Uterus (tissue), 2 donors: ENCODE measurements at regions not wholly inside any gene's neighbourhood (a gene's known extent, or its start where the extent isn't known, plus 50 kb on each side); places are given as distances from the start of the nearest gene placed in this dataset.

Source experiments
- POLR2A ChIP-seq, 2 donors: fragments of 450-650 bp; IDR thresholded peaks; one replicate each; pipeline ENCODE4 v1.6.1; 2016; ENCODE audit warnings: antibody characterized with exemption in 2 of 2, mild to moderate bottlenecking in 1 of 2, moderate library complexity in 1 of 2
- TF ChIP-seq, protein P1 (sequence below), 4 experiments: fragments of 200-600 bp in 2 of 4; fragments of 450-650 bp in 2 of 4; sonication (generic) in 2 of 4; IDR thresholded peaks; one replicate each; pipeline ENCODE4 v1.5.1; 2016 to 2019; ENCODE audit warnings: antibody characterized with exemption in 4 of 4, mild to moderate bottlenecking in 2 of 4, moderate library complexity in 1 of 4

- TF ChIP-seq, protein P1, sequence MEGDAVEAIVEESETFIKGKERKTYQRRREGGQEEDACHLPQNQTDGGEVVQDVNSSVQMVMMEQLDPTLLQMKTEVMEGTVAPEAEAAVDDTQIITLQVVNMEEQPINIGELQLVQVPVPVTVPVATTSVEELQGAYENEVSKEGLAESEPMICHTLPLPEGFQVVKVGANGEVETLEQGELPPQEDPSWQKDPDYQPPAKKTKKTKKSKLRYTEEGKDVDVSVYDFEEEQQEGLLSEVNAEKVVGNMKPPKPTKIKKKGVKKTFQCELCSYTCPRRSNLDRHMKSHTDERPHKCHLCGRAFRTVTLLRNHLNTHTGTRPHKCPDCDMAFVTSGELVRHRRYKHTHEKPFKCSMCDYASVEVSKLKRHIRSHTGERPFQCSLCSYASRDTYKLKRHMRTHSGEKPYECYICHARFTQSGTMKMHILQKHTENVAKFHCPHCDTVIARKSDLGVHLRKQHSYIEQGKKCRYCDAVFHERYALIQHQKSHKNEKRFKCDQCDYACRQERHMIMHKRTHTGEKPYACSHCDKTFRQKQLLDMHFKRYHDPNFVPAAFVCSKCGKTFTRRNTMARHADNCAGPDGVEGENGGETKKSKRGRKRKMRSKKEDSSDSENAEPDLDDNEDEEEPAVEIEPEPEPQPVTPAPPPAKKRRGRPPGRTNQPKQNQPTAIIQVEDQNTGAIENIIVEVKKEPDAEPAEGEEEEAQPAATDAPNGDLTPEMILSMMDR (IDR thresholded peaks at IDR 0.05) = no peak
- no peak for TF ChIP-seq POLR2A (IDR thresholded peaks at IDR 0.05)
Observed at GRCh38 chr9:28741459-28741858, 1168.2 kb upstream of the C9orf72 start.
